HFFc6 (cell line): ENCODE measurements at regions not wholly inside any gene's neighbourhood (a gene's known extent, or its start where the extent isn't known, plus 50 kb on each side); places are given as distances from the start of the nearest gene placed in this dataset.
A peak's percentile ranks its signal among the peaks of the same experiment; 100 is the strongest.

Source experiments
- DNase-seq: peaks from one replicate; pipeline ENCODE4 v3.0.0-alpha.2; 2018
- H3K27ac Mint-ChIP-seq: 2 replicates; pipeline ENCODE4 v1.8.0; 2020; ENCODE audit warnings: mild to moderate bottlenecking, mixed read lengths
- H3K27me3 Mint-ChIP-seq: 2 replicates; pipeline ENCODE4 v1.8.0; 2021; ENCODE audit warnings: mild to moderate bottlenecking, moderate library complexity, mixed read lengths; ENCODE audit not compliant: insufficient read depth
- H3K36me3 Mint-ChIP-seq: 2 replicates; pipeline ENCODE4 v1.8.0; 2021; ENCODE audit warnings: low read depth, mixed read lengths
- H3K4me1 Mint-ChIP-seq: 2 replicates; pipeline ENCODE4 v1.8.0; 2020; ENCODE audit warnings: low read depth, mixed read lengths
- H3K4me3 Mint-ChIP-seq: 2 replicates; pipeline ENCODE4 v1.8.0; 2020; ENCODE audit warnings: mild to moderate bottlenecking, moderate library complexity, mixed read lengths
- H3K9me3 Mint-ChIP-seq: 2 replicates; pipeline ENCODE4 v1.8.0; 2020; ENCODE audit warnings: mild to moderate bottlenecking, mixed read lengths
- TF ChIP-seq, protein P1 (sequence below): fragments of 200-600 bp; sonication (generic); IDR thresholded peaks from 2 replicates; pipeline ENCODE4 v1.5.0; 2021; ENCODE audit warnings: antibody characterized with exemption, mild to moderate bottlenecking

GRCh38 chr3:152076148-152076547 lies 192.6 kb upstream of the MBNL1 start:
- peak; percentile 28 for DNase-seq
- Mint-ChIP-seq H3K27ac (no peak overlapping the region), H3K9me3 (0 out of 2 replicates have a peak, but pooled peaks cover 6% of the 10 kb centered on the region), H3K36me3 (peaks cover 7% of the 10 kb centered on the region), H3K4me3 (no peak overlapping the region), H3K4me1 (peaks cover 27% of the 10 kb centered on the region), H3K27me3 (no peaks in the 10 kb centered on the region)
- TF ChIP-seq, protein P1, sequence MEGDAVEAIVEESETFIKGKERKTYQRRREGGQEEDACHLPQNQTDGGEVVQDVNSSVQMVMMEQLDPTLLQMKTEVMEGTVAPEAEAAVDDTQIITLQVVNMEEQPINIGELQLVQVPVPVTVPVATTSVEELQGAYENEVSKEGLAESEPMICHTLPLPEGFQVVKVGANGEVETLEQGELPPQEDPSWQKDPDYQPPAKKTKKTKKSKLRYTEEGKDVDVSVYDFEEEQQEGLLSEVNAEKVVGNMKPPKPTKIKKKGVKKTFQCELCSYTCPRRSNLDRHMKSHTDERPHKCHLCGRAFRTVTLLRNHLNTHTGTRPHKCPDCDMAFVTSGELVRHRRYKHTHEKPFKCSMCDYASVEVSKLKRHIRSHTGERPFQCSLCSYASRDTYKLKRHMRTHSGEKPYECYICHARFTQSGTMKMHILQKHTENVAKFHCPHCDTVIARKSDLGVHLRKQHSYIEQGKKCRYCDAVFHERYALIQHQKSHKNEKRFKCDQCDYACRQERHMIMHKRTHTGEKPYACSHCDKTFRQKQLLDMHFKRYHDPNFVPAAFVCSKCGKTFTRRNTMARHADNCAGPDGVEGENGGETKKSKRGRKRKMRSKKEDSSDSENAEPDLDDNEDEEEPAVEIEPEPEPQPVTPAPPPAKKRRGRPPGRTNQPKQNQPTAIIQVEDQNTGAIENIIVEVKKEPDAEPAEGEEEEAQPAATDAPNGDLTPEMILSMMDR, result peak; percentile 52

DNA sequence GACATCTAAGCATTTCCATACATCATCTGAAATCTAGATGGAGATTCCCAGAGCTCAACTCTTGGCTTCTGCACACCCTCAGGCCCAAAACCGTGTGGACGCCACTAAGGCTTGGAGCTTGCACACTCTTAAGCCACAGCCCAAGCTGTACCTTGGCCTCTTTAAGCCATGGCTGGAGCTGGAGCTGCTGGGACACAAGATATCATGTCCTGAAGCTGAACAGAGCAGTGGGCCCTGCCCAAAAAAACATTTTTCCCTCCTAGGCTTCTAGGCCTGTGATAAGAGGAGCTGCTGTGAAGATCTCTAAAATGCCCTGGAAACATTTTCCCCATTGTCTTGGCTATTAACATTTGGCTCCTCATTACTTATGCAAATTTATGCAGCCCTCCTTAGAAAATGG lies 188.7 kb upstream of the MBNL1 start:
- H3K27me3 Mint-ChIP-seq, result no peaks in the 10 kb centered on the region; the same call in 1 of the 2 replicates
- DNase-seq, result no peak
- H3K27ac Mint-ChIP-seq, result no peak overlapping the region
- peaks cover 12% of the 10 kb centered on the region; the same call in 1 of the 2 replicates for H3K4me1 Mint-ChIP-seq
- TF ChIP-seq, protein P1, result no peak
- no peak overlapping the region for H3K4me3 Mint-ChIP-seq
- peaks cover 7% of the 10 kb centered on the region for H3K36me3 Mint-ChIP-seq
- 0 out of 2 replicates have a peak, but pooled peaks cover 6% of the 10 kb centered on the region for H3K9me3 Mint-ChIP-seq

DNA sequence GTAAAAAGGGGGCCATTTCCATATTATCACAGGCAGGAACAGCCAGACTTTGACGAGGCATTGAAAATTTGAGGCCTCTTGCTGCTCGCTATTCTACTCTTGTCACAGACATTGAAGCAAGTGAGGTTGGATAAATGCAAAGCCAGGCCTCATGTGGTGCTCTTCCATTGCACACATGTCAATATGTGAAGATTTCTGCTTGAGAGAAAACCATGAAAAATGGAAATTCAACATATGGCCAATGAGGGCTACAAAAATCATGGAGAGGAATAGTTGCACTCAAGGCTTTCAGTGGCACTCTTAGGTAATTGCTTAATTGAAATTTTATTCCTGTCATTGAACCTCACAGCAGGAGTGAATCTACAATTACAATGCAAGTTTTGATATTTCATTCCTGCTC lies 185.6 kb upstream of the MBNL1 start:
- H3K36me3 Mint-ChIP-seq, result peaks cover 7% of the 10 kb centered on the region
- no peak overlapping the region for H3K27ac Mint-ChIP-seq
- H3K4me3 Mint-ChIP-seq, result no peak overlapping the region
- H3K9me3 Mint-ChIP-seq, result 0 out of 2 replicates have a peak, but pooled peaks cover 6% of the 10 kb centered on the region
- TF ChIP-seq, protein P1, result no peak
- no peak for DNase-seq
- no peaks in the 10 kb centered on the region for H3K4me1 Mint-ChIP-seq
- no peaks in the 10 kb centered on the region; the same call in 1 of the 2 replicates for H3K27me3 Mint-ChIP-seq

GRCh38 chr3:152084441-152085158 lies 184.1 kb upstream of the MBNL1 start:
- Mint-ChIP-seq H3K4me1 (no peaks in the 10 kb centered on the region), H3K9me3 (0 out of 2 replicates have a peak, but pooled peaks cover 5% of the 10 kb centered on the region), H3K27ac (no peak overlapping the region), H3K27me3 (no peaks in the 10 kb centered on the region; the same call in 1 of the 2 replicates), H3K36me3 (peaks cover 7% of the 10 kb centered on the region), H3K4me3 (no peak overlapping the region)
- TF ChIP-seq, protein P1, result no peak
- DNase-seq, result no peak

DNA sequence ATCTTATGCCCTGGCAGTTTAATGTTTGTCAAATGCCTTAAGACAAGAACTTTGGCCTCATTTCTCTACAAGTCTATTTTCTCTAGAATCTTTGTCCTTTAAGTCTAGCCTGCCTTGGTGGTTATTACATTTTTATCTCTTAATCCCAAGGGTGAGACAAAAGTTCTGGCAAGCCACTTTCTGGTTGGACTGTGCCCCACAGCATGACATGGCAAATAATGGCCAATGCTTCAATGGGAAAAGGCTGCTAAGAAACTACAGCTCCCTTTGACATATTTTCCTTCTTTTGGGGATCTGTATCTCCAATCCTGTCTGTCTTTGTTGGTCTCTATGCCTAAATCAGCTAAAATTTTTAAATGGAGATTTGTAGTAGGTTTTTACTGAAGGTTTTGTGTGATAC lies 181.6 kb upstream of the MBNL1 start:
- Mint-ChIP-seq H3K9me3 (no peaks in the 10 kb centered on the region), H3K4me3 (no peak overlapping the region), H3K4me1 (no peaks in the 10 kb centered on the region), H3K27ac (no peak overlapping the region), H3K36me3 (no peaks in the 10 kb centered on the region), H3K27me3 (no peaks in the 10 kb centered on the region)
- TF ChIP-seq, protein P1, result no peak
- DNase-seq, result no peak
